PFSK-1 (cell line): ENCODE measurements at regions not wholly inside any gene's neighbourhood (a gene's known extent, or its start where the extent isn't known, plus 50 kb on each side); places are given as distances from the start of the nearest gene placed in this dataset.
A peak's percentile ranks its signal among the peaks of the same experiment; 100 is the strongest.

Experiments
- FOXP2 ChIP-seq: optimal IDR thresholded peaks from 2 replicates; pipeline ENCODE3; 2011; ENCODE audit warnings: borderline replicate concordance, control low read depth, inconsistent platforms; ENCODE audit not compliant: insufficient read depth; ENCODE audit errors: extremely low read length, extremely low read depth
- POLR2AphosphoS5 ChIP-seq: IDR thresholded peaks from 2 replicates; pipeline ENCODE4 v1.6.1; 2012; ENCODE audit warnings: low read depth, mild to moderate bottlenecking, control low read depth, low read length, moderate library complexity
- REST ChIP-seq, 2 experiments: IDR thresholded peaks; 2 replicates each; pipeline versions ENCODE4 v1.6.1 to v1.8.0; 2011 to 2012; ENCODE audit warnings: low read depth in 2 of 2, low read length in 2 of 2, control low read depth in 1 of 2, inconsistent platforms in 1 of 2, mild to moderate bottlenecking in 1 of 2, moderate library complexity in 1 of 2; ENCODE audit not compliant: insufficient read depth in 1 of 2
- SIN3A ChIP-seq: IDR thresholded peaks from 2 replicates; pipeline ENCODE4 v1.6.1; 2012; ENCODE audit warnings: mild to moderate bottlenecking, low read length, moderate library complexity, borderline replicate concordance; ENCODE audit not compliant: insufficient read depth
- TAF1 ChIP-seq: IDR thresholded peaks from 2 replicates; pipeline ENCODE4 v1.6.1; 2012; ENCODE audit warnings: low read length, control low read depth, borderline replicate concordance; ENCODE audit not compliant: insufficient read depth

- TF ChIP-seq FOXP2 (no peak), SIN3A (no peak), TAF1 (no peak), POLR2AphosphoS5 (no peak), REST (IDR thresholded peaks at IDR 0.05; ENCODE audit: insufficient read depth in 1 of 2, low read depth in 2 of 2, low read length in 2 of 2) (no peak)
These were observed 465.1 kb downstream of the PDHA2 start for GRCh38 chr4:96305030-96305429.

- TF ChIP-seq TAF1, result no peak
- no peak for TF ChIP-seq POLR2AphosphoS5
These were observed 472.3 kb downstream of the PDHA2 start for GRCh38 chr4:96312046-96312685.

- TF ChIP-seq FOXP2 (no peak), REST (IDR thresholded peaks at IDR 0.05; ENCODE audit: insufficient read depth in 1 of 2, low read depth in 2 of 2, low read length in 2 of 2) (peak; percentile 57 to 88; a peak in 2 of 4 replicates)
These were observed 475.9 kb downstream of the PDHA2 start for GRCh38 chr4:96315815-96316214.

GRCh38 chr4:96316776-96317175 lies 476.9 kb downstream of the PDHA2 start:
- no peak for TF ChIP-seq REST (IDR thresholded peaks at IDR 0.05; ENCODE audit: insufficient read depth in 1 of 2, low read depth in 2 of 2, low read length in 2 of 2)
- TF ChIP-seq POLR2AphosphoS5, result no peak
- no peak for TF ChIP-seq FOXP2
- TF ChIP-seq TAF1, result no peak
- TF ChIP-seq SIN3A, result no peak

GRCh38 chr4:96317891-96318290 lies 478.0 kb downstream of the PDHA2 start:
- TF ChIP-seq POLR2AphosphoS5 (no peak), REST (IDR thresholded peaks at IDR 0.05; ENCODE audit: insufficient read depth in 1 of 2, low read depth in 2 of 2, low read length in 2 of 2) (no peak), TAF1 (no peak), FOXP2 (no peak), SIN3A (no peak)
